HL-60 (cell line): ENCODE measurements at regions not wholly inside any gene's neighbourhood (a gene's known extent, or its start where the extent isn't known, plus 50 kb on each side); places are given as distances from the start of the nearest gene placed in this dataset.

Experiments
- DNase-seq, 2 experiments: peaks; one replicate each; pipeline ENCODE4 v3.0.0-alpha.2; 2010 to 2020; ENCODE audit warnings: low read depth in 1 of 2, low spot score in 1 of 2
- H3K27ac ChIP-seq: fragments of 250-450 bp; sonication (Bioruptor Pico); replicated peaks from 2 replicates; pipeline ENCODE4 v1.5.1; 2020; ENCODE audit warnings: mild to moderate bottlenecking, moderate library complexity
- H3K27me3 ChIP-seq: fragments of 250-450 bp; sonication (Bioruptor Pico); 2 replicates; pipeline ENCODE4 v1.5.1; 2021; ENCODE audit warnings: mild to moderate bottlenecking, moderate library complexity; ENCODE audit not compliant: insufficient read depth, poor library complexity, severe bottlenecking
- H3K4me3 ChIP-seq: replicated peaks from 2 replicates; pipeline ENCODE4 v1.5.1; 2011; ENCODE audit warnings: mild to moderate bottlenecking, control low read depth, low read length; ENCODE audit not compliant: insufficient read depth
- GABPA ChIP-seq: IDR thresholded peaks from 2 replicates; pipeline ENCODE4 v1.6.1; 2012; ENCODE audit warnings: low read depth
- POLR2AphosphoS5 ChIP-seq: IDR thresholded peaks from 2 replicates; pipeline ENCODE4 v1.6.1; 2012; ENCODE audit warnings: low read depth
- SPI1 ChIP-seq: IDR thresholded peaks from 2 replicates; pipeline ENCODE4 v1.6.1; 2012; ENCODE audit warnings: low read depth, mild to moderate bottlenecking, borderline replicate concordance
- TF ChIP-seq, protein P1 (sequence below): IDR thresholded peaks from 2 replicates; pipeline ENCODE4 v1.6.1; 2012; ENCODE audit warnings: low read depth; ENCODE audit not compliant: insufficient replicate concordance
- TF ChIP-seq, protein P2 (sequence below): IDR thresholded peaks from one replicate; pipeline ENCODE4 v1.5.1; 2011; ENCODE audit warnings: low read length, control low read depth, inconsistent platforms; ENCODE audit not compliant: insufficient read depth

GRCh38 chr10:65291286-65291685 lies 1634.5 kb upstream of the LRRTM3 start:
- TF ChIP-seq, protein P1, sequence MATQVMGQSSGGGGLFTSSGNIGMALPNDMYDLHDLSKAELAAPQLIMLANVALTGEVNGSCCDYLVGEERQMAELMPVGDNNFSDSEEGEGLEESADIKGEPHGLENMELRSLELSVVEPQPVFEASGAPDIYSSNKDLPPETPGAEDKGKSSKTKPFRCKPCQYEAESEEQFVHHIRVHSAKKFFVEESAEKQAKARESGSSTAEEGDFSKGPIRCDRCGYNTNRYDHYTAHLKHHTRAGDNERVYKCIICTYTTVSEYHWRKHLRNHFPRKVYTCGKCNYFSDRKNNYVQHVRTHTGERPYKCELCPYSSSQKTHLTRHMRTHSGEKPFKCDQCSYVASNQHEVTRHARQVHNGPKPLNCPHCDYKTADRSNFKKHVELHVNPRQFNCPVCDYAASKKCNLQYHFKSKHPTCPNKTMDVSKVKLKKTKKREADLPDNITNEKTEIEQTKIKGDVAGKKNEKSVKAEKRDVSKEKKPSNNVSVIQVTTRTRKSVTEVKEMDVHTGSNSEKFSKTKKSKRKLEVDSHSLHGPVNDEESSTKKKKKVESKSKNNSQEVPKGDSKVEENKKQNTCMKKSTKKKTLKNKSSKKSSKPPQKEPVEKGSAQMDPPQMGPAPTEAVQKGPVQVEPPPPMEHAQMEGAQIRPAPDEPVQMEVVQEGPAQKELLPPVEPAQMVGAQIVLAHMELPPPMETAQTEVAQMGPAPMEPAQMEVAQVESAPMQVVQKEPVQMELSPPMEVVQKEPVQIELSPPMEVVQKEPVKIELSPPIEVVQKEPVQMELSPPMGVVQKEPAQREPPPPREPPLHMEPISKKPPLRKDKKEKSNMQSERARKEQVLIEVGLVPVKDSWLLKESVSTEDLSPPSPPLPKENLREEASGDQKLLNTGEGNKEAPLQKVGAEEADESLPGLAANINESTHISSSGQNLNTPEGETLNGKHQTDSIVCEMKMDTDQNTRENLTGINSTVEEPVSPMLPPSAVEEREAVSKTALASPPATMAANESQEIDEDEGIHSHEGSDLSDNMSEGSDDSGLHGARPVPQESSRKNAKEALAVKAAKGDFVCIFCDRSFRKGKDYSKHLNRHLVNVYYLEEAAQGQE, result no peak
- TF ChIP-seq, protein P2, sequence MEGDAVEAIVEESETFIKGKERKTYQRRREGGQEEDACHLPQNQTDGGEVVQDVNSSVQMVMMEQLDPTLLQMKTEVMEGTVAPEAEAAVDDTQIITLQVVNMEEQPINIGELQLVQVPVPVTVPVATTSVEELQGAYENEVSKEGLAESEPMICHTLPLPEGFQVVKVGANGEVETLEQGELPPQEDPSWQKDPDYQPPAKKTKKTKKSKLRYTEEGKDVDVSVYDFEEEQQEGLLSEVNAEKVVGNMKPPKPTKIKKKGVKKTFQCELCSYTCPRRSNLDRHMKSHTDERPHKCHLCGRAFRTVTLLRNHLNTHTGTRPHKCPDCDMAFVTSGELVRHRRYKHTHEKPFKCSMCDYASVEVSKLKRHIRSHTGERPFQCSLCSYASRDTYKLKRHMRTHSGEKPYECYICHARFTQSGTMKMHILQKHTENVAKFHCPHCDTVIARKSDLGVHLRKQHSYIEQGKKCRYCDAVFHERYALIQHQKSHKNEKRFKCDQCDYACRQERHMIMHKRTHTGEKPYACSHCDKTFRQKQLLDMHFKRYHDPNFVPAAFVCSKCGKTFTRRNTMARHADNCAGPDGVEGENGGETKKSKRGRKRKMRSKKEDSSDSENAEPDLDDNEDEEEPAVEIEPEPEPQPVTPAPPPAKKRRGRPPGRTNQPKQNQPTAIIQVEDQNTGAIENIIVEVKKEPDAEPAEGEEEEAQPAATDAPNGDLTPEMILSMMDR, result no peak
- TF ChIP-seq POLR2AphosphoS5, result no peak
- no peak for TF ChIP-seq GABPA
- no peak for TF ChIP-seq SPI1
- Histone ChIP-seq H3K4me3 (no peak overlapping the region), H3K27ac (no peak overlapping the region), H3K27me3 (no peaks in the 10 kb centered on the region)
- DNase-seq, result no peak

DNA sequence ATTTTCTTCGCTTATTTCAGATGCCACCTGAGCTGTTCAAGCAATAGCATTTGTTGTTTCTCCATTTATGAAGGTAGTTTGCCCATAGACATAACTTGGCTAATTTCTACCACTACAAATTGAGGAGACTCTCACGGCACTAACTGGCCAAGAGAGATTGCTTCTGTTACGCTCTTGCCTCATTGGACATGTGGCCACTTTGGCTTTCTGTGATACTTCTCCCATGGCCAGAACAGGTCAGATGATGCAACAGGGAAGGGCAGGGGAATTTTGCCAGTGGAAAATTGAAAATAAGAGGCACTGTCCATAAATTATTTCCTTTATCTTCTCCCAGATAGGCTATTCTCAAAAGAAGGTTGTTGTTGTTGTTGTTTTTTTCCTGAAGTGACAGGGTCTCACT lies 1633.3 kb upstream of the LRRTM3 start:
- no peaks in the 10 kb centered on the region for H3K27me3 ChIP-seq
- no peak for DNase-seq
- no peak overlapping the region for H3K4me3 ChIP-seq
- TF ChIP-seq POLR2AphosphoS5 (no peak), GABPA (no peak), SPI1 (no peak)
- TF ChIP-seq, protein P1, result no peak
- TF ChIP-seq, protein P2, result no peak
- H3K27ac ChIP-seq, result no peak overlapping the region

DNA sequence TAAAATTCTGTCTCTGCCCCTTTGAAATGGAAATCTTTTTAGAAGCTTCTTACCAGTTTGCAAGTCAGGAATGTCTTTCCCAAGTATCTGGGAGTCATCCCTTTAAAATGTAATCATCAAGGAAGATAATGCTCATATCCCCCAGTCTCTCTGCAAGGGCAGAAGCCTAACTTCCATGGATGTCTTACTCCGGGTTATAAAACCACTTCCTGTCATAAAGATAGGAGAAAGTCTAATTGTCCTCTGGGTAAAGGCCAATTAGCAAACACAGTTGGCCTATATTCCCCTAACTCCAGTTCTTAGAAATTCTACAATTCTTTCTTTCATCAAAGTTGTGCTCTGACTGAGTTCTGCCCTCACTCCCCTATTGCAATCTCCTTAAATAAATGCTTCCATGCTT lies 1631.5 kb upstream of the LRRTM3 start:
- TF ChIP-seq SPI1 (no peak), GABPA (no peak), POLR2AphosphoS5 (no peak)
- TF ChIP-seq, protein P2, result no peak
- TF ChIP-seq, protein P1, result no peak
- no peak for DNase-seq
- Histone ChIP-seq H3K27me3 (no peaks in the 10 kb centered on the region), H3K27ac (no peak overlapping the region), H3K4me3 (no peak overlapping the region)
